Fibroblast of lung (primary cell): ENCODE measurements at regions not wholly inside any gene's neighbourhood (a gene's known extent, or its start where the extent isn't known, plus 50 kb on each side); places are given as distances from the start of the nearest gene placed in this dataset.

Experiments used
- DNase-seq, 2 donors: peaks; one replicate each; pipeline versions ENCODE4 v3.0.0 to v3.0.0-alpha.2; 2010; ENCODE audit warnings: low read depth in 2 of 2
- H2AFZ ChIP-seq: 2 replicates; pipeline ENCODE4 v1.5.1; 2012; ENCODE audit warnings: low read length, control low read depth, inconsistent platforms
- H3K27ac ChIP-seq: 2 replicates; pipeline ENCODE4 v1.5.1; 2011; ENCODE audit warnings: low read length, control low read depth; ENCODE audit not compliant: insufficient read depth
- H3K27me3 ChIP-seq: 2 replicates; pipeline ENCODE4 v1.5.1; 2011; ENCODE audit warnings: mild to moderate bottlenecking, low read length; ENCODE audit not compliant: control insufficient read depth, insufficient read depth
- H3K36me3 ChIP-seq: 2 replicates; pipeline ENCODE4 v1.5.1; 2011; ENCODE audit warnings: low read length; ENCODE audit not compliant: control insufficient read depth, insufficient read depth
- H3K4me1 ChIP-seq: 2 replicates; pipeline ENCODE4 v1.5.1; 2011; ENCODE audit warnings: low read length; ENCODE audit not compliant: control insufficient read depth, insufficient read depth; ENCODE audit errors: extremely low read depth
- H3K4me2 ChIP-seq: 2 replicates; pipeline ENCODE4 v1.5.1; 2011; ENCODE audit warnings: low read length, control low read depth; ENCODE audit not compliant: insufficient read depth; ENCODE audit errors: extremely low read depth
- H3K4me3 ChIP-seq, 4 experiments: fragments of 200-600 bp in 1 of 4; sonication (generic) in 1 of 4; replicated peaks in 1 of 4; 2 replicates each; pipeline ENCODE4 v1.5.1; 2011 to 2016; ENCODE audit warnings: low read length in 4 of 4, low read depth in 3 of 4, mild to moderate bottlenecking in 3 of 4, control low read depth in 2 of 4, inconsistent platforms in 1 of 4, mixed read lengths in 1 of 4; ENCODE audit not compliant: insufficient read depth in 1 of 4; ENCODE audit errors: control extremely low read depth in 1 of 4
- H3K79me2 ChIP-seq: 2 replicates; pipeline ENCODE4 v1.5.1; 2012; ENCODE audit warnings: mild to moderate bottlenecking, low read length, inconsistent platforms; ENCODE audit not compliant: control insufficient read depth, insufficient read depth
- H3K9ac ChIP-seq: 2 replicates; pipeline ENCODE4 v1.5.1; 2011; ENCODE audit warnings: mild to moderate bottlenecking, low read length, control low read depth; ENCODE audit not compliant: insufficient read depth
- H3K9me3 ChIP-seq: 2 replicates; pipeline ENCODE4 v1.5.1; 2012; ENCODE audit warnings: low read depth, low read length; ENCODE audit not compliant: control insufficient read depth, insufficient read depth
- H4K20me1 ChIP-seq: 2 replicates; pipeline ENCODE4 v1.5.1; 2011; ENCODE audit warnings: low read length; ENCODE audit not compliant: control insufficient read depth, insufficient read depth; ENCODE audit errors: extremely low read depth
- CTCF ChIP-seq, 2 donors: IDR thresholded peaks in 1 of 2; conservative IDR thresholded peaks in 1 of 2; 1 replicate in 1 of 2; 2 replicates in 1 of 2; pipeline ENCODE4 v1.5.1; 2011 to 2012; ENCODE audit warnings: low read length in 2 of 2, control low read depth in 1 of 2, inconsistent platforms in 1 of 2, low read depth in 1 of 2, mild to moderate bottlenecking in 1 of 2
- EZH2 ChIP-seq: IDR thresholded peaks from 2 replicates; pipeline ENCODE4 v1.5.1; 2012; ENCODE audit warnings: low read length, control low read depth, mild to moderate bottlenecking; ENCODE audit errors: missing control alignments

DNA sequence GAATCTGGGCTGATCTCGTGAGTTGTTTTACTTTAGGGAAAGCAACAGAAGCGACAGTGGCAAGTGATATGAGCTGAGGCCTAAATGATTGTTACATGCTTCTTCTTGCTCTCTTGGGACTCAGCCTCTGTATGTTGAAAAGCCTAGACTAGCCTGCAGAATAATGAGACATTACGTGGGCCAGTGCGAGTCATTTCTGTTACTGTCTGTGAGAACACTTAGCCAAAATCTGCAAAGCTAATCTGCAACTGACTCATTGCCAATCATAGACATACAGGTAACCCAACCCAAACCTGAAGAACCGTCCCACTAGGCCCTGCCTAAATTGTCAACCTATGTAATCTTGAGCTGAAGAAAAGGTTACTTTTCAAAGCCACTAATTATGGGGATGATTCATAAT lies 77.4 kb upstream of the F13A1 start:
- Histone ChIP-seq H2AFZ (no peak overlapping the region), H3K9me3 (no peaks in the 10 kb centered on the region), H3K27ac (no peak overlapping the region), H3K4me1 (no peaks in the 10 kb centered on the region), H3K36me3 (no peaks in the 10 kb centered on the region), H3K27me3 (no peaks in the 10 kb centered on the region), H3K4me2 (no peak overlapping the region), H3K79me2 (no peaks in the 10 kb centered on the region), H3K9ac (no peak overlapping the region), H4K20me1 (no peaks in the 10 kb centered on the region), H3K4me3 (no peak overlapping the region)
- TF ChIP-seq CTCF (conservative IDR thresholded peaks at IDR 0.05 in 1 of 2, IDR thresholded peaks at IDR 0.05 in 1 of 2; ENCODE audit: low read depth in 1 of 2, low read length in 2 of 2), result no peak
- TF ChIP-seq EZH2, result no peak
- no peak for DNase-seq

DNA sequence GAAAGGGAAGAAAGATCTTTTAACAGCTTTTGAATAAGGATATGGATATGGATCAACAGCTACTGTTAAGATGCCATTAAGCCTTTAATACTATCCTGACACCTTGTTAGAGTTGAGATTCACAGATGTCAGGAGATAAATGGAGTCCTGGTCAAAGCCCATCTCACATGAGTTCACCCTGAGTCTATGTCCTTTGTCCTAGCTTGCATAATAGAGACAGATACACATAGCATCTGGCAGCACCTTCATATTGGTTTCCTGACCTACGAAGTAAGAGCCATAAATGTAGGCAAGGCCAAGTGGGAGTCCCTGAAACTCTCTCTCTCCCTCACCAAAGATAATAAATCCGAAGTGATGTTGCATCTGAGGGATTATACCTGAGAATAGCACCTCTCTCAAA lies 79.1 kb upstream of the F13A1 start:
- Histone ChIP-seq H4K20me1 (no peaks in the 10 kb centered on the region), H3K36me3 (no peaks in the 10 kb centered on the region), H3K9ac (no peak overlapping the region), H3K4me1 (no peaks in the 10 kb centered on the region), H3K9me3 (no peaks in the 10 kb centered on the region), H2AFZ (no peak overlapping the region), H3K4me2 (no peak overlapping the region), H3K4me3 (no peak overlapping the region), H3K27me3 (no peaks in the 10 kb centered on the region), H3K79me2 (no peaks in the 10 kb centered on the region), H3K27ac (no peak overlapping the region)
- DNase-seq, result no peak
- TF ChIP-seq EZH2 (no peak), CTCF (conservative IDR thresholded peaks at IDR 0.05 in 1 of 2, IDR thresholded peaks at IDR 0.05 in 1 of 2; ENCODE audit: low read depth in 1 of 2, low read length in 2 of 2) (no peak)

GRCh38 chr6:6401401-6401800 lies 80.9 kb upstream of the F13A1 start:
- H2AFZ ChIP-seq, result no peak overlapping the region
- no peak for DNase-seq
- H3K9ac ChIP-seq, result no peak overlapping the region
- H3K9me3 ChIP-seq, result no peaks in the 10 kb centered on the region
- TF ChIP-seq EZH2, result no peak
- no peak for TF ChIP-seq CTCF (conservative IDR thresholded peaks at IDR 0.05 in 1 of 2, IDR thresholded peaks at IDR 0.05 in 1 of 2; ENCODE audit: low read depth in 1 of 2, low read length in 2 of 2)
- no peaks in the 10 kb centered on the region for H4K20me1 ChIP-seq
- H3K27ac ChIP-seq, result no peak overlapping the region
- no peak overlapping the region for H3K4me3 ChIP-seq
- H3K4me1 ChIP-seq, result no peaks in the 10 kb centered on the region
- H3K27me3 ChIP-seq, result no peaks in the 10 kb centered on the region
- no peaks in the 10 kb centered on the region for H3K36me3 ChIP-seq
- no peaks in the 10 kb centered on the region for H3K79me2 ChIP-seq
- no peak overlapping the region for H3K4me2 ChIP-seq
